ENCODE measurements at regions not wholly inside any gene's neighbourhood (a gene's known extent, or its start where the extent isn't known, plus 50 kb on each side); places are given as distances from the start of the nearest gene placed in this dataset.
"Not testable (repeated sequence)": the region's sequence is repeated elsewhere in the genome, so short reads cannot be mapped to it uniquely, and the experiment has no call there.

DNA sequence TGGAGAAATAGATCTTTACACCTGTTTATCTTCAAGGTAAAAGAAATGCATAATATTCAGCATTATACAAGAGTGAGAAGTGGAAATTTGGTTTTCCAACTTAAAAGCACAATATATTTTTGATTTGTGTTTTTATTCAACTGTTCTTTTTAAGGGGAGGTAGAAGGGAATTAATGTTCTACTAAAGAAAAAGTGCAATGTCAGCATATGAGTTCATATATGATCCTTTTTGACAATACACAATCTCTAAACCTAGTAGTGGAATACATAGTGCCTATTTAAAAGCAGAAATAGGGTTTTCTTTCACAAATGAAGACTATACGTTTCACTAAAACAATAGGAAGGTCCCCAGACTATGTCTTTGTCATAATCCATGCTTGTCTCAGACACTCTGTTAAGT lies 63.2 kb upstream of the ATP5MC3 start (continued):
- TF ChIP-seq, protein P1, sequence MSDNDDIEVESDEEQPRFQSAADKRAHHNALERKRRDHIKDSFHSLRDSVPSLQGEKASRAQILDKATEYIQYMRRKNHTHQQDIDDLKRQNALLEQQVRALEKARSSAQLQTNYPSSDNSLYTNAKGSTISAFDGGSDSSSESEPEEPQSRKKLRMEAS (IDR thresholded peaks at IDR 0.05), result no peak

DNA sequence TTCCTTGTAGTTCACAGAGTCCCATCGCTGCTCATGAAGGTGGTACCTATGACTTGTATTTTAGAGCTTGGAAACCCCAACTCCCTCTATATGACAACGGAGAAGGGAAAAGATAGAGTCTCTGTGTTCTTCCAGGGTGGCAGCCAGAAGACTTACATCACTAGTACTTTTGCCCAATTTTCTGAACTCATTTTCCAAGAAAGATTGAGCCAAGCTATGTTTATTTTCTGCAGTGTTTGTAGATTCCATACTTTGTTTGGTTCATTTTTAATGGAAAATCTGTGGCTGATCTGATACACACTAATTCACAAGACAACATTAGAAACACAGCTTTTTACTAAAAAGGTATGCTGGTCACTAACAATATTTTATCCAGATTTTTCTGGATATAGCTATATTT lies 60.2 kb upstream of the ATP5MC3 start:
- BruUV-seq (replicated peaks), result no TSS peak
- Histone ChIP-seq H4K20me1 (ENCODE audit: insufficient read depth) (no peaks in the 10 kb centered on the region), H3K4me3 (replicated peaks in 1 of 2; ENCODE audit: low read depth in 1 of 2, low read length in 2 of 2) (no peak overlapping the region), H3K9me2 (ENCODE audit: insufficient read depth) (no peaks in the 10 kb centered on the region), H3K4me2 (ENCODE audit: low read length) (no peak overlapping the region), H3K4me1 (ENCODE audit: control insufficient read depth in 1 of 2, insufficient read depth in 2 of 2, low read length in 2 of 2) (no peaks in the 10 kb centered on the region), H2AFZ (ENCODE audit: low read depth, low read length, poor library complexity, severe bottlenecking) (no peak overlapping the region), H3K79me2 (ENCODE audit: insufficient read depth, low read length) (no peaks in the 10 kb centered on the region), H3K27ac (ENCODE audit: low read depth, low read length) (no peak overlapping the region), H3K9ac (ENCODE audit: low read length) (no peak overlapping the region), H3K27me3 (ENCODE audit: insufficient read depth, low read length) (no peaks in the 10 kb centered on the region), H3K9me3 (ENCODE audit: control insufficient read depth in 1 of 2, insufficient read depth in 1 of 2, low read depth in 1 of 2, low read length in 2 of 2) (no peaks in the 10 kb centered on the region), H3K36me3 (ENCODE audit: control insufficient read depth in 1 of 2, insufficient read depth in 2 of 2, low read length in 2 of 2) (no peaks in the 10 kb centered on the region)
- ATAC-seq, result no peak
- CTCF ChIA-PET, result interaction anchor here (2.5 kb wide), 1 partner anchor 9 kb away, joined by 26 read pairs; no protein-coding TSS in a partner anchor
- POLR2A ChIA-PET, result no interaction called here
- DNase-seq (ENCODE audit: low read depth, low spot score), result no peak
- RAD21 ChIA-PET (ENCODE audit: low non-redundant PET in 1 of 2, low total read pairs in 2 of 2, uncharacterized antibody in 2 of 2, unreplicated experiment in 2 of 2), result no interaction called here
- TF ChIP-seq EZH2 (IDR thresholded peaks at IDR 0.05) (no peak), POLR2AphosphoS5 (IDR thresholded peaks at IDR 0.05; ENCODE audit: low read depth, low read length) (no peak), CEBPB (IDR thresholded peaks at IDR 0.05; ENCODE audit: low read depth) (no peak), JUND (IDR thresholded peaks at IDR 0.05) (no peak), CBX3 (IDR thresholded peaks at IDR 0.05; ENCODE audit: low read depth) (no peak), EZH2phosphoT487 (IDR thresholded peaks at IDR 0.05; ENCODE audit: borderline replicate concordance) (no peak), SIN3A (IDR thresholded peaks at IDR 0.05; ENCODE audit: low read depth) (no peak), TCF7L2 (IDR thresholded peaks at IDR 0.05; ENCODE audit: borderline replicate concordance, extremely low read depth, insufficient read depth, insufficient read length) (no peak), YY1 (IDR thresholded peaks at IDR 0.05; ENCODE audit: extremely low read depth, insufficient replicate concordance, low read depth, low read length) (no peak), ATF3 (IDR thresholded peaks at IDR 0.05) (no peak), EGR1 (IDR thresholded peaks at IDR 0.05; ENCODE audit: low read depth) (no peak), SP1 (IDR thresholded peaks at IDR 0.05; ENCODE audit: low read depth) (no peak)
- TF ChIP-seq, protein P1 (IDR thresholded peaks at IDR 0.05), result no peak
- TF ChIP-seq, protein P2, sequence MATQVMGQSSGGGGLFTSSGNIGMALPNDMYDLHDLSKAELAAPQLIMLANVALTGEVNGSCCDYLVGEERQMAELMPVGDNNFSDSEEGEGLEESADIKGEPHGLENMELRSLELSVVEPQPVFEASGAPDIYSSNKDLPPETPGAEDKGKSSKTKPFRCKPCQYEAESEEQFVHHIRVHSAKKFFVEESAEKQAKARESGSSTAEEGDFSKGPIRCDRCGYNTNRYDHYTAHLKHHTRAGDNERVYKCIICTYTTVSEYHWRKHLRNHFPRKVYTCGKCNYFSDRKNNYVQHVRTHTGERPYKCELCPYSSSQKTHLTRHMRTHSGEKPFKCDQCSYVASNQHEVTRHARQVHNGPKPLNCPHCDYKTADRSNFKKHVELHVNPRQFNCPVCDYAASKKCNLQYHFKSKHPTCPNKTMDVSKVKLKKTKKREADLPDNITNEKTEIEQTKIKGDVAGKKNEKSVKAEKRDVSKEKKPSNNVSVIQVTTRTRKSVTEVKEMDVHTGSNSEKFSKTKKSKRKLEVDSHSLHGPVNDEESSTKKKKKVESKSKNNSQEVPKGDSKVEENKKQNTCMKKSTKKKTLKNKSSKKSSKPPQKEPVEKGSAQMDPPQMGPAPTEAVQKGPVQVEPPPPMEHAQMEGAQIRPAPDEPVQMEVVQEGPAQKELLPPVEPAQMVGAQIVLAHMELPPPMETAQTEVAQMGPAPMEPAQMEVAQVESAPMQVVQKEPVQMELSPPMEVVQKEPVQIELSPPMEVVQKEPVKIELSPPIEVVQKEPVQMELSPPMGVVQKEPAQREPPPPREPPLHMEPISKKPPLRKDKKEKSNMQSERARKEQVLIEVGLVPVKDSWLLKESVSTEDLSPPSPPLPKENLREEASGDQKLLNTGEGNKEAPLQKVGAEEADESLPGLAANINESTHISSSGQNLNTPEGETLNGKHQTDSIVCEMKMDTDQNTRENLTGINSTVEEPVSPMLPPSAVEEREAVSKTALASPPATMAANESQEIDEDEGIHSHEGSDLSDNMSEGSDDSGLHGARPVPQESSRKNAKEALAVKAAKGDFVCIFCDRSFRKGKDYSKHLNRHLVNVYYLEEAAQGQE (IDR thresholded peaks at IDR 0.05; ENCODE audit: low read depth), result no peak
- intact Hi-C loops (cut with micrococcal nuclease), result no loop called here

- H2AFZ ChIP-seq (ENCODE audit: low read depth, low read length, poor library complexity, severe bottlenecking); ATAC-seq; H3K4me2 ChIP-seq (ENCODE audit: low read length); H3K9ac ChIP-seq (ENCODE audit: low read length); H3K36me3 ChIP-seq (ENCODE audit: control insufficient read depth in 1 of 2, insufficient read depth in 2 of 2, low read length in 2 of 2); H4K20me1 ChIP-seq (ENCODE audit: insufficient read depth); H3K27ac ChIP-seq (ENCODE audit: low read depth, low read length); H3K9me2 ChIP-seq (ENCODE audit: insufficient read depth); H3K4me1 ChIP-seq (ENCODE audit: control insufficient read depth in 1 of 2, insufficient read depth in 2 of 2, low read length in 2 of 2); H3K9me3 ChIP-seq (ENCODE audit: control insufficient read depth in 1 of 2, insufficient read depth in 1 of 2, low read depth in 1 of 2, low read length in 2 of 2); intact Hi-C loops (cut with micrococcal nuclease); RAD21 ChIA-PET (ENCODE audit: low non-redundant PET in 1 of 2, low total read pairs in 2 of 2, uncharacterized antibody in 2 of 2, unreplicated experiment in 2 of 2); H3K79me2 ChIP-seq (ENCODE audit: insufficient read depth, low read length); BruUV-seq (replicated peaks); H3K27me3 ChIP-seq (ENCODE audit: insufficient read depth, low read length); DNase-seq (ENCODE audit: low read depth, low spot score); POLR2A ChIA-PET; H3K4me3 ChIP-seq (replicated peaks in 1 of 2; ENCODE audit: low read depth in 1 of 2, low read length in 2 of 2): not testable (repeated sequence)
- CTCF ChIA-PET, result interaction anchor here (2.5 kb wide), 1 partner anchor 11 kb away, joined by 26 read pairs; no protein-coding TSS in a partner anchor
Measured at GRCh38 chr2:175240033-175240432, 58.5 kb upstream of the ATP5MC3 start.
